T-helper 2 cell treated with Interferon-gamma antibody and Interleukin-4, amounts not matched to agents 5 μg/mL and 100 μg/mL, for 36 hours (primary cell): ENCODE measurements at regions not wholly inside any gene's neighbourhood (a gene's known extent, or its start where the extent isn't known, plus 50 kb on each side); places are given as distances from the start of the nearest gene placed in this dataset.
"Not testable (repeated sequence)": the region's sequence is repeated elsewhere in the genome, so short reads cannot be mapped to it uniquely, and the experiment has no call there.

Source experiments
- DNase-seq: peaks from one replicate; pipeline ENCODE4 v3.0.0; 2021; ENCODE audit warnings: low spot score
- H3K27ac Mint-ChIP-seq: one replicate; pipeline ENCODE4 v1.8.0; 2021; ENCODE audit warnings: mild to moderate bottlenecking, mixed read lengths
- H3K27me3 Mint-ChIP-seq: one replicate; pipeline ENCODE4 v1.8.0; 2021; ENCODE audit warnings: low read depth, mixed read lengths
- H3K36me3 Mint-ChIP-seq: one replicate; pipeline ENCODE4 v1.8.0; 2021; ENCODE audit warnings: low read depth, mixed read lengths
- H3K4me1 Mint-ChIP-seq: one replicate; pipeline ENCODE4 v1.8.0; 2021; ENCODE audit warnings: low read depth, mixed read lengths
- H3K4me3 Mint-ChIP-seq: one replicate; pipeline ENCODE4 v1.8.0; 2022; ENCODE audit warnings: mild to moderate bottlenecking, moderate library complexity, mixed read lengths
- H3K9me3 Mint-ChIP-seq: one replicate; pipeline ENCODE4 v1.8.0; 2021; ENCODE audit warnings: mixed read lengths

GRCh38 chr7:156516791-156517378 lies 123.7 kb upstream of the RNF32 start:
- Mint-ChIP-seq H3K27me3 (peaks cover 17% of the 10 kb centered on the region), H3K36me3 (no peaks in the 10 kb centered on the region), H3K27ac (no peak overlapping the region), H3K9me3 (no peaks in the 10 kb centered on the region), H3K4me3 (no peak overlapping the region), H3K4me1 (no peaks in the 10 kb centered on the region)
- no peak for DNase-seq

- no peaks in the 10 kb centered on the region for H3K36me3 Mint-ChIP-seq
- no peak for DNase-seq
- no peaks in the 10 kb centered on the region for H3K4me1 Mint-ChIP-seq
- H3K9me3 Mint-ChIP-seq: peaks cover 3% of the 10 kb centered on the region
- no peak overlapping the region for H3K27ac Mint-ChIP-seq
- H3K27me3 Mint-ChIP-seq: peaks cover 20% of the 10 kb centered on the region
- H3K4me3 Mint-ChIP-seq: no peak overlapping the region
Measured at GRCh38 chr7:156515911-156516790, 124.4 kb upstream of the RNF32 start.

- H3K4me1 Mint-ChIP-seq: no peaks in the 10 kb centered on the region
- H3K27me3 Mint-ChIP-seq: peaks cover 22% of the 10 kb centered on the region
- DNase-seq: no peak
- no peak overlapping the region for H3K27ac Mint-ChIP-seq
- H3K4me3 Mint-ChIP-seq: no peak overlapping the region
- H3K36me3 Mint-ChIP-seq: no peaks in the 10 kb centered on the region
- H3K9me3 Mint-ChIP-seq: peaks cover 15% of the 10 kb centered on the region
Measured at GRCh38 chr7:156514851-156515250, 125.7 kb upstream of the RNF32 start.

- no peak overlapping the region for H3K27ac Mint-ChIP-seq
- no peak overlapping the region for H3K4me3 Mint-ChIP-seq
- no peaks in the 10 kb centered on the region for H3K4me1 Mint-ChIP-seq
- H3K27me3 Mint-ChIP-seq: peaks cover 31% of the 10 kb centered on the region
- H3K9me3 Mint-ChIP-seq: peaks cover 24% of the 10 kb centered on the region
- H3K36me3 Mint-ChIP-seq: no peaks in the 10 kb centered on the region
- DNase-seq: no peak
Measured at GRCh38 chr7:156511426-156511825, 129.1 kb upstream of the RNF32 start.

GRCh38 chr7:156510966-156511365 lies 129.6 kb upstream of the RNF32 start:
- H3K9me3 Mint-ChIP-seq: peaks cover 24% of the 10 kb centered on the region
- peaks cover 31% of the 10 kb centered on the region for H3K27me3 Mint-ChIP-seq
- no peaks in the 10 kb centered on the region for H3K4me1 Mint-ChIP-seq
- no peaks in the 10 kb centered on the region for H3K36me3 Mint-ChIP-seq
- no peak for DNase-seq
- H3K4me3 Mint-ChIP-seq: no peak overlapping the region
- no peak overlapping the region for H3K27ac Mint-ChIP-seq

- no peak for DNase-seq
- Mint-ChIP-seq H3K36me3 (no peaks in the 10 kb centered on the region), H3K27ac (no peak overlapping the region), H3K27me3 (peaks cover 23% of the 10 kb centered on the region), H3K4me3 (no peak overlapping the region), H3K9me3 (peaks cover 24% of the 10 kb centered on the region), H3K4me1 (no peaks in the 10 kb centered on the region)
Measured at GRCh38 chr7:156509216-156509615, 131.4 kb upstream of the RNF32 start.

GRCh38 chr7:156505876-156506275 lies 134.7 kb upstream of the RNF32 start:
- Mint-ChIP-seq H3K36me3 (no peaks in the 10 kb centered on the region), H3K9me3 (peaks cover 19% of the 10 kb centered on the region), H3K27me3 (peaks cover 9% of the 10 kb centered on the region), H3K4me1 (no peaks in the 10 kb centered on the region), H3K27ac (no peak overlapping the region), H3K4me3 (no peak overlapping the region)
- no peak for DNase-seq

GRCh38 chr7:156504687-156505545 lies 135.7 kb upstream of the RNF32 start:
- Mint-ChIP-seq H3K27ac (no peak overlapping the region), H3K27me3 (peaks cover 9% of the 10 kb centered on the region)

GRCh38 chr7:156504006-156504405 lies 136.6 kb upstream of the RNF32 start:
- DNase-seq: no peak
- H3K27ac Mint-ChIP-seq: no peak overlapping the region
- peaks cover 5% of the 10 kb centered on the region for H3K9me3 Mint-ChIP-seq
- H3K4me3 Mint-ChIP-seq: no peak overlapping the region
- H3K36me3 Mint-ChIP-seq: no peaks in the 10 kb centered on the region
- H3K4me1 Mint-ChIP-seq: no peaks in the 10 kb centered on the region
- peaks cover 5% of the 10 kb centered on the region for H3K27me3 Mint-ChIP-seq

More at GRCh38 chr7:156504687-156505545, 135.7 kb upstream of the RNF32 start:
- Mint-ChIP-seq H3K4me1 (no peaks in the 10 kb centered on the region), H3K4me3 (no peak overlapping the region), H3K9me3 (peaks cover 10% of the 10 kb centered on the region), H3K36me3 (no peaks in the 10 kb centered on the region)
- no peak for DNase-seq

- peaks cover under 1% of the 10 kb centered on the region for H3K27me3 Mint-ChIP-seq
Measured at GRCh38 chr7:156503196-156503595, 137.4 kb upstream of the RNF32 start.

GRCh38 chr7:156501815-156502214 lies 138.8 kb upstream of the RNF32 start:
- H3K27ac Mint-ChIP-seq, H3K4me3 Mint-ChIP-seq, H3K4me1 Mint-ChIP-seq, H3K36me3 Mint-ChIP-seq, H3K9me3 Mint-ChIP-seq, H3K27me3 Mint-ChIP-seq, DNase-seq: not testable (repeated sequence)

More at GRCh38 chr7:156503196-156503595, 137.4 kb upstream of the RNF32 start:
- H3K27ac Mint-ChIP-seq: no peak overlapping the region
- H3K36me3 Mint-ChIP-seq: no peaks in the 10 kb centered on the region
- no peaks in the 10 kb centered on the region for H3K9me3 Mint-ChIP-seq
- DNase-seq: no peak
- H3K4me3 Mint-ChIP-seq: no peak overlapping the region
- no peaks in the 10 kb centered on the region for H3K4me1 Mint-ChIP-seq

- no peaks in the 10 kb centered on the region for H3K9me3 Mint-ChIP-seq
- DNase-seq: no peak
- no peak overlapping the region for H3K4me3 Mint-ChIP-seq
- H3K27ac Mint-ChIP-seq: no peak overlapping the region
- no peaks in the 10 kb centered on the region for H3K27me3 Mint-ChIP-seq
- H3K4me1 Mint-ChIP-seq: no peaks in the 10 kb centered on the region
- H3K36me3 Mint-ChIP-seq: no peaks in the 10 kb centered on the region
Measured at GRCh38 chr7:156499247-156499881, 141.2 kb upstream of the RNF32 start.

- Mint-ChIP-seq H3K27me3 (no peaks in the 10 kb centered on the region), H3K9me3 (no peaks in the 10 kb centered on the region), H3K36me3 (no peaks in the 10 kb centered on the region), H3K27ac (no peak overlapping the region), H3K4me3 (no peak overlapping the region), H3K4me1 (no peaks in the 10 kb centered on the region)
- no peak for DNase-seq
Measured at GRCh38 chr7:156497776-156498509, 142.6 kb upstream of the RNF32 start.
